ENCODE measurements at regions not wholly inside any gene's neighbourhood (a gene's known extent, or its start where the extent isn't known, plus 50 kb on each side); places are given as distances from the start of the nearest gene placed in this dataset.
A peak's percentile ranks its signal among the peaks of the same experiment; 100 is the strongest.

GRCh38 chr1:55480029-55480795 is 265.0 kb upstream of the USP24 start:
- DNase-seq (ENCODE audit: low read depth), result no peak
- TF ChIP-seq, protein P1, sequence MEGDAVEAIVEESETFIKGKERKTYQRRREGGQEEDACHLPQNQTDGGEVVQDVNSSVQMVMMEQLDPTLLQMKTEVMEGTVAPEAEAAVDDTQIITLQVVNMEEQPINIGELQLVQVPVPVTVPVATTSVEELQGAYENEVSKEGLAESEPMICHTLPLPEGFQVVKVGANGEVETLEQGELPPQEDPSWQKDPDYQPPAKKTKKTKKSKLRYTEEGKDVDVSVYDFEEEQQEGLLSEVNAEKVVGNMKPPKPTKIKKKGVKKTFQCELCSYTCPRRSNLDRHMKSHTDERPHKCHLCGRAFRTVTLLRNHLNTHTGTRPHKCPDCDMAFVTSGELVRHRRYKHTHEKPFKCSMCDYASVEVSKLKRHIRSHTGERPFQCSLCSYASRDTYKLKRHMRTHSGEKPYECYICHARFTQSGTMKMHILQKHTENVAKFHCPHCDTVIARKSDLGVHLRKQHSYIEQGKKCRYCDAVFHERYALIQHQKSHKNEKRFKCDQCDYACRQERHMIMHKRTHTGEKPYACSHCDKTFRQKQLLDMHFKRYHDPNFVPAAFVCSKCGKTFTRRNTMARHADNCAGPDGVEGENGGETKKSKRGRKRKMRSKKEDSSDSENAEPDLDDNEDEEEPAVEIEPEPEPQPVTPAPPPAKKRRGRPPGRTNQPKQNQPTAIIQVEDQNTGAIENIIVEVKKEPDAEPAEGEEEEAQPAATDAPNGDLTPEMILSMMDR (IDR thresholded peaks at IDR 0.05; ENCODE audit: insufficient read depth, low read depth, low read length), result no peak

DNA sequence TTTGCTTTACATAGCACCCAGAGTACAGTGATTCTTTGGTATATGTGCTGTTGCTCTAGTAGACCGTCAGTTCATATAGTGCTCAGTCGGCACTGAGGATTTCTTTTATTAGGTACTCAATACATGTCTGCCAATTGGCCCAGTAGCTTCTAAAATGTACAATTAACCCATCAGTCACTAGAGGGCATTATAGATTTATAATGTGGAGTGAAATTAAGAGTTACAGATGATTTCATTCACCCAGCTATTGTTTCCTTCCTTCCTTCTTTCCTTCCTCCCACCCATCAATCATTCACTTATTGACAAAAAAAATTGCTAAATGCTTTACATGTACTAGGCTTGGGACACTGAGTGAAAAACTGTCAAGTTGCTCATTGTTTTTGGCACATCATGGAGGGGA is 263.6 kb upstream of the USP24 start:
- TF ChIP-seq, protein P1 (IDR thresholded peaks at IDR 0.05; ENCODE audit: insufficient read depth, low read depth, low read length), result peak; percentile 29
- no peak overlapping the region for H3K4me3 ChIP-seq (ENCODE audit: low read depth, low read length)
- DNase-seq (ENCODE audit: low read depth), result peak; percentile 44

More at GRCh38 chr1:55480029-55480795, 265.0 kb upstream of the USP24 start:
- H3K4me3 ChIP-seq (ENCODE audit: low read depth, low read length), result no peak overlapping the region

DNA sequence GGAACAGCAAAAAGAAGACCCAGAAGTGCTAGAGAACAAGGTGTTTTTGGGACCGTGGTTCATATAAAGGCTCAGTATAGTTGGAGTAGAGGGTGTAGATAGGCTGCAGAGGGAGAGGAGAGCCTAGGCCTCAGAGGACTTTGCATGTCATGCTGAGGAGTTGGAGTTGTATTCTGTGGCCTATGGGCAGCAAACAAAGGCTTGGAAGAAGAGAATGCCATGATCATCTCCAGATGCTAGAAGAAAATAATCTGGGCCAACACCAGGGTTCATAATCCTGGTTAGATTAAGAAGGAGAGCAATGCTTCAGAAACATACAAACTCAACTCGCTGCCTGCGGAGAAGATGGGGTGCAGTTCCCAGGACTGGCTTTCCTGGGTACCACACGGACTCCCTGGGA is 262.8 kb upstream of the USP24 start:
- DNase-seq (ENCODE audit: low read depth), result no peak
- H3K4me3 ChIP-seq (ENCODE audit: low read depth, low read length), result no peak overlapping the region
- TF ChIP-seq, protein P1 (IDR thresholded peaks at IDR 0.05; ENCODE audit: insufficient read depth, low read depth, low read length), result no peak

GRCh38 chr1:55476445-55477015 is 261.4 kb upstream of the USP24 start:
- H3K4me3 ChIP-seq (ENCODE audit: low read depth, low read length), result no peak overlapping the region
- DNase-seq (ENCODE audit: low read depth), result peak; percentile 42
- TF ChIP-seq, protein P1 (IDR thresholded peaks at IDR 0.05; ENCODE audit: insufficient read depth, low read depth, low read length), result no peak

GRCh38 chr1:55474168-55474786 is 259.1 kb upstream of the USP24 start:
- DNase-seq (ENCODE audit: low read depth), result no peak
- TF ChIP-seq, protein P1 (IDR thresholded peaks at IDR 0.05; ENCODE audit: insufficient read depth, low read depth, low read length), result no peak
- H3K4me3 ChIP-seq (ENCODE audit: low read depth, low read length), result no peak overlapping the region

GRCh38 chr1:55473661-55474060 is 258.5 kb upstream of the USP24 start:
- no peak for DNase-seq (ENCODE audit: low read depth)
- TF ChIP-seq, protein P1 (IDR thresholded peaks at IDR 0.05; ENCODE audit: insufficient read depth, low read depth, low read length), result no peak
- no peak overlapping the region for H3K4me3 ChIP-seq (ENCODE audit: low read depth, low read length)
